ENCODE measurements at regions not wholly inside any gene's neighbourhood (a gene's known extent, or its start where the extent isn't known, plus 50 kb on each side); places are given as distances from the start of the nearest gene placed in this dataset.
A peak's percentile ranks its signal among the peaks of the same experiment; 100 is the strongest.
"Not testable (repeated sequence)": the region's sequence is repeated elsewhere in the genome, so short reads cannot be mapped to it uniquely, and the experiment has no call there.

DNA sequence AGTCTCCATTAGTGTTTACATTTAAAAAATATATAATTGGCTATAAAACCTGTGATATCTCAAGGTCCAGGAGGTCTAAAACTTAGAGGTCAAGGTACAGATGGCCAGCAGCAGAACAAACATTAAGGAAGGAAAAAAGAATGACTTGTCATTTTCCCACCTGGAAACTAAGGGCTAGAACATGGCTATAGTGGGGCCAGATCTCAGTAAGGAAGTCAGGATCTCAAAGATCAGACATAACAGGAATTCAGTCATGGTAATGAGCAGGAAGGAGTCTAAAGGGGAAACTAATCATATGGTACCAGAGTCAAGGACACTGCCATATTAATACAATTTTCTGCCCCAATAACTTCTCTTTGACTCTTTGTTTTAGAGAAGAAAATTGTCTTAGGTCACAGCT, 1018.8 kb downstream of the PLA2G4A start:
- TF ChIP-seq, protein P1, sequence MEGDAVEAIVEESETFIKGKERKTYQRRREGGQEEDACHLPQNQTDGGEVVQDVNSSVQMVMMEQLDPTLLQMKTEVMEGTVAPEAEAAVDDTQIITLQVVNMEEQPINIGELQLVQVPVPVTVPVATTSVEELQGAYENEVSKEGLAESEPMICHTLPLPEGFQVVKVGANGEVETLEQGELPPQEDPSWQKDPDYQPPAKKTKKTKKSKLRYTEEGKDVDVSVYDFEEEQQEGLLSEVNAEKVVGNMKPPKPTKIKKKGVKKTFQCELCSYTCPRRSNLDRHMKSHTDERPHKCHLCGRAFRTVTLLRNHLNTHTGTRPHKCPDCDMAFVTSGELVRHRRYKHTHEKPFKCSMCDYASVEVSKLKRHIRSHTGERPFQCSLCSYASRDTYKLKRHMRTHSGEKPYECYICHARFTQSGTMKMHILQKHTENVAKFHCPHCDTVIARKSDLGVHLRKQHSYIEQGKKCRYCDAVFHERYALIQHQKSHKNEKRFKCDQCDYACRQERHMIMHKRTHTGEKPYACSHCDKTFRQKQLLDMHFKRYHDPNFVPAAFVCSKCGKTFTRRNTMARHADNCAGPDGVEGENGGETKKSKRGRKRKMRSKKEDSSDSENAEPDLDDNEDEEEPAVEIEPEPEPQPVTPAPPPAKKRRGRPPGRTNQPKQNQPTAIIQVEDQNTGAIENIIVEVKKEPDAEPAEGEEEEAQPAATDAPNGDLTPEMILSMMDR (conservative IDR thresholded peaks at IDR 0.05; ENCODE audit: low read depth, low read length): no peak

DNA sequence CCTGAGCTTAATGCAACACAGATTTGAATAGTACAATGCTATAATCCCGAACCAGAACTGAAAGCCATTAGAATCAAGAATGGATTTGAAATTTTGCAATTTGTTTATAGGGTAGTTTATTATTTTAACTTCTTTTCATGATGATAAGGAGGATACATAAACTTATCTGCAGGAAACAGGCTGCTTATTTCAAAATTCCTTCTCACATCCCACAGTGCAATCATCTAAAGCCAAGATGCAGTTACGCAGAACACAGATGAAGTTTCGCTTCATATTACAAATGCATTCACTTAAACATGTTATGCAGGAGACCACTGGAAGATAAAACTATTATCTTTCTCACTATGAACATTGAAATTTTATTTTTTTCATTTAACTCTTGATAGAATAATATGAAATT, 1019.6 kb downstream of the PLA2G4A start:
- peak; percentile 34 for DNase-seq (ENCODE audit: low read depth)
- TF ChIP-seq, protein P1 (conservative IDR thresholded peaks at IDR 0.05; ENCODE audit: low read depth, low read length): no peak
- no peak overlapping the region for H3K4me3 ChIP-seq (ENCODE audit: low read depth, low read length)

More for the DNA sequence above, 1018.8 kb downstream of the PLA2G4A start:
- DNase-seq (ENCODE audit: low read depth): no peak
- no peak overlapping the region for H3K4me3 ChIP-seq (ENCODE audit: low read depth, low read length)

GRCh38 chr1:187850146-187850545, 1021.4 kb downstream of the PLA2G4A start:
- H3K4me3 ChIP-seq (ENCODE audit: low read depth, low read length); DNase-seq (ENCODE audit: low read depth): not testable (repeated sequence)

DNA sequence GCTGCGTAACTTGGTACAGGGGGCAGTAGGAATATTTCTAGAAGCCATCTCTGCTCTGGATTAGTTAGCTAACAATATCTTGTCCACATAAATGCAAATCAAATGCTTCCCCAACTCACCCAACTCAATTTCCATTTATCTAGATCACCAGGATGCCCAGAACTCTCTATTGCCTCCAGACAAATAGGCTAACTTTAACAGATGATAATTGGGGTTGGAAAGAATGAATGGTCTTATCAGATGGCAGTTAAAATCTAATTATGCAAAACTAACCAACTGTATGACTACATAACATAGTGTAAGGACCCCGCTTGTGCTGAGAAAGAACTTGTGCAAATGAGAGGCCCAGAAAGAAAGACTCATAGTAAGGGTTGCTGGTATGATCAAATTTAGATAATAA, 1024.8 kb downstream of the PLA2G4A start:
- DNase-seq (ENCODE audit: low read depth): no peak
- H3K4me3 ChIP-seq (ENCODE audit: low read depth, low read length): no peak overlapping the region
- TF ChIP-seq, protein P1 (conservative IDR thresholded peaks at IDR 0.05; ENCODE audit: low read depth, low read length): no peak

GRCh38 chr1:187854457-187854856, 1025.7 kb downstream of the PLA2G4A start:
- no peak for DNase-seq (ENCODE audit: low read depth)
- TF ChIP-seq, protein P1 (conservative IDR thresholded peaks at IDR 0.05; ENCODE audit: low read depth, low read length): no peak
- no peak overlapping the region for H3K4me3 ChIP-seq (ENCODE audit: low read depth, low read length)

GRCh38 chr1:187862506-187862905, 1033.8 kb downstream of the PLA2G4A start:
- DNase-seq (ENCODE audit: low read depth): peak; percentile 20
- no peak overlapping the region for H3K4me3 ChIP-seq (ENCODE audit: low read depth, low read length)
- TF ChIP-seq, protein P1 (conservative IDR thresholded peaks at IDR 0.05; ENCODE audit: low read depth, low read length): no peak

GRCh38 chr1:187870552-187870951, 1041.8 kb downstream of the PLA2G4A start:
- TF ChIP-seq, protein P1 (conservative IDR thresholded peaks at IDR 0.05; ENCODE audit: low read depth, low read length): no peak
- DNase-seq (ENCODE audit: low read depth): no peak
- H3K4me3 ChIP-seq (ENCODE audit: low read depth, low read length): no peak overlapping the region

Measured in choroid plexus epithelial cell (primary cell).